GM19324 (cell line): ENCODE measurements at regions not wholly inside any gene's neighbourhood (a gene's known extent, or its start where the extent isn't known, plus 50 kb on each side); places are given as distances from the start of the nearest gene placed in this dataset.
"Not testable (repeated sequence)": the region's sequence is repeated elsewhere in the genome, so short reads cannot be mapped to it uniquely, and the experiment has no call there.

Experiments
- ATAC-seq: cut with Tn5 transposase; IDR thresholded peaks from one replicate; pipeline ENCODE4 v1.9.1; 2021; ENCODE audit warnings: mild to moderate bottlenecking, moderate library complexity; ENCODE audit not compliant: unreplicated experiment, low FRiP score

DNA sequence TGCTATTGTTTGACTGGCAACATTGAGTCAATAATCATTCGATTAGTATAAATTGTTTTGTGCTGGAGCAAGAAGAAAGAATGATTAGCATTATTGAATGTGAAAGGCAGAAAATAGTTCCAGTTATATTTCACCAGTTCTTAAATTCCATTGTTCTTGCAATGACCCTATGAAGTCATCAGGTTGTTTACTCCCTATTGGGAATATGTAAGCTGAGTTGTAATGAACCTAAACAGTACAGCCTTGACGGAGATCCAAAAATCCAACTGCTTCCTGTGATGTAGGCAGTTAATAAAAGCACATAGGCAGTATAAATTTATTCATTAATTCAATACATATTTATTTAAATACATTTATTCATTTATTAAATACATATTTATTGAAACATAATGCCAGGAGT, 947.5 kb downstream of the PCDH7 start:
- no peak for ATAC-seq

DNA sequence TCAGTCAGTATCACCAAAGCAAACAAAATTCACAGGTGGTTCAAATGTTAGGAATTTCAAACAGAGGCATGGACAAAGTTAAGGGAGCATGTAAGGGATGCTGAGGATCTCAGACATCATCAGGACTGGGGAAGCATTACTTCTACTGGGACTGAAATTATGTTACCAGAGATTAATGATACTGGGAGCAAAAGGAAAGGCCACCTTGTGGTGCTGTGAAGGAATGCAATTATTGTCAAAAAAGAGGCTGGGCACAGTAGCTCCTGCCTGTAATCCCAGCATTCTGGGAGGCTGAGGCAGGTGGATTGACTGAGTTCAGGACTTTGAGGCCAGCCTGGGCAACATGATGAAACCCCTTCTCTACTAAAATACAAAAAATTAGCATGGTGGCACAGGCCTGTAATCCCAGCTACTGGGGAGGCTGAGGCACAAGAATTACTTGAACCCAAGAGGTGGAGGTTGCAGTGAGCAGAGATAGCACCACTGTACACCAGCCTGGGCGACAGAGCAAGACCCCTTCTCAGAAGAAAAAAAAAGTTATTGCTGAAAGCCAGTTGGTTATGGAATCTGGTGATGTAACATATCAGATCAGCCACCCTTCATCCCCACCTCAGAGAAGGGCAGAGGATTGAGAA, 954.3 kb downstream of the PCDH7 start:
- no peak for ATAC-seq

GRCh38 chr4:31678356-31678755, 958.2 kb downstream of the PCDH7 start:
- no peak for ATAC-seq

DNA sequence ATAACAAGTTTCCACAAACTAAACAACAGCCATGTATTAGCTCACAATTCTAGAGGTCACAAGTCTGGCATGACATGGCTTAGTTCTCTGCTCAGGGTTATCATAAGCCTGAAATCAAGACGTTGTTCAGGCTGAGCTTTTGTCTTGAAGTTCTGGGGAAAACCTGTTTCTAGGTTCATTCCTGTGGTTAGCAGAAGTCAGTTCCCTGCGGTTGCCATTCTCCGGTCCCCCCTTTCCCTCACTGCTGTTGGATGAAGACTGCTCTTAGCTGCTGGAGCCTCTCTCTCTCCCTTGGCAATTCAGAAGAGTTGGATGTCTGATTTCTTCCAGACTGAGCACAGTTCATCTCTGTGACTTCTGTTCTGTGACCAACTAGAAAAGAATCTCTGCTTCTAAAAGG, 962.6 kb downstream of the PCDH7 start:
- no peak for ATAC-seq

GRCh38 chr4:31687717-31688342, 967.7 kb downstream of the PCDH7 start:
- no peak for ATAC-seq

- ATAC-seq: no peak
These were observed 972.3 kb downstream of the PCDH7 start for GRCh38 chr4:31692399-31692940.

DNA sequence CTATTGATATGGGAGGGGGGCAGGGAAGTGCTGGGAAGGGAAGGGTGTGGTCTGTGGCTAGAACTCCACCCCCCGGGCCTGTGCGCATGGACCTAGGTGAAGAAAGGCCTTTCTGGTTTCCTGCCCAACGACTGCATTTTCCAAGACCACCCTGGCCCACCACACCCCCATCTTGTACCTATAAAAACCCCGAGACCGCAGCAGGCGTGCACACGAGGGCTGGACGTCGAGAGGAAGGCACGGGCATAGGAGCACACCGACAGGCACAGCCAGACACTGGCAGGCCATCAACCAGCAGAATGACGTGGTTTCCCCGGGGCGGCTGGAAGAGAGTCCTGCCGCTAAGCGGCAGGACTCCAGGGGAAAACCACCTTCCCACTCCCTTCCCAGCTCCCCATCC, 981.1 kb downstream of the PCDH7 start:
- ATAC-seq: no peak

- no peak for ATAC-seq
These were observed 982.2 kb downstream of the PCDH7 start for GRCh38 chr4:31702326-31702725.

DNA sequence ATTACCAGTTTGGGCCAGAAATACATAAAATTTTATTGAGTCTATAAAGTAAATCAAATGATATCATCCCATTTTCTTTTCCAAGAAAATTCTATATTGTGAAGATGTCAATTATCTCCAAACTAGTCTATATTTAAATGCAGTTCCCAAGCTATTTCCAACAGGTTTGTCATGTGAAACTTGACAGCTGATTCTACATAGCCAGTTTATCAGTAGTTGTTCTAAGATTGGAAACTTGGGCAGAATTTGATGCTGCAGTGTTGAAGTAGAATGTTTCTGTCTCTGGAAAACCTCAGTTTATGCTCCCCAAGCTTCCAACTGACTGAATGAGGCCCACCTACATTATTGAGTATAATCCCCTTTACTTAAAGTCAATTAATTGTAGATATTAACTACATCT, 994.1 kb downstream of the PCDH7 start:
- ATAC-seq: no peak

- ATAC-seq: no peak
These were observed 995.1 kb downstream of the PCDH7 start for GRCh38 chr4:31715302-31715701.

GRCh38 chr4:31727030-31727429, 1006.9 kb downstream of the PCDH7 start:
- no peak for ATAC-seq

- no peak for ATAC-seq
These were observed 1014.8 kb downstream of the PCDH7 start for GRCh38 chr4:31735004-31735403.

- no peak for ATAC-seq
These were observed 1017.2 kb downstream of the PCDH7 start for GRCh38 chr4:31737419-31737818.

DNA sequence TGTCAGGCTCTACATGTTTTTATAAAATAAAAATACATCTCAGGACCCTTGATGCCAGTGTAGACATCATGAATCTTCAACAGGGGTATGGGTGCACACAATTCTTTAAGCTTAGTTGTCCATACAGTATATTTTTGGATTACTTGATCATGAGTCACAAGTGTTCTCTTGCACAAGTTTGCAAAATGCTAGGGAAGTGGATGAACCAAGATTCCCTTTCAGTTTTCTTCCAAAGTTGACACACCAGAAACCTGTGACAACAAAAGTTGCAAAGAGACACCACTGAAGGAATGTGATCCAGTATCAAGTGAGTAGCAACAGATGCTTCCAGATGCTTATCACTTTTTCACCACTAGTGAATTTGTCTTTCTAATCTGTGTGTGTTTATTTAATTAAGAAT, 1021.2 kb downstream of the PCDH7 start:
- ATAC-seq: no peak

DNA sequence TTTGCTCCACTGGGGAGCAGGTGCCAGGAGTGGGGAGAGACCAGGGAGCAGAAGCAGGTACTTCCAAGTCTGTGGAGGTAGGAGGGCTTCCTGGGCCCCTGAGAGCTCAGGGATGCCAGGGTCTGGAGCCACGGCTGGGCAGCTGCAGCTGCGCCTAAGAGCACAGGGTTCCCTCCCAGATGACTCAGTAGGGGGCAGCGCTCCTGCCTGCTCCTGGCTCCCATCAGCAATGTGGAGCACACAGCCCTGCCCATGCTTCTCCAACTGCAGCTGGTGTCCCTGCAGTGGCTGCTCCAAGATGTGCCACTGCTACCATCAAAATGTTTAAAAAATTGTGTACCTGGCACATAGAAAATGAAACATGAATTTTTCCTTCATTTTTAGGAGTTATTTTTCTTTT, 1028.2 kb downstream of the PCDH7 start:
- no peak for ATAC-seq

DNA sequence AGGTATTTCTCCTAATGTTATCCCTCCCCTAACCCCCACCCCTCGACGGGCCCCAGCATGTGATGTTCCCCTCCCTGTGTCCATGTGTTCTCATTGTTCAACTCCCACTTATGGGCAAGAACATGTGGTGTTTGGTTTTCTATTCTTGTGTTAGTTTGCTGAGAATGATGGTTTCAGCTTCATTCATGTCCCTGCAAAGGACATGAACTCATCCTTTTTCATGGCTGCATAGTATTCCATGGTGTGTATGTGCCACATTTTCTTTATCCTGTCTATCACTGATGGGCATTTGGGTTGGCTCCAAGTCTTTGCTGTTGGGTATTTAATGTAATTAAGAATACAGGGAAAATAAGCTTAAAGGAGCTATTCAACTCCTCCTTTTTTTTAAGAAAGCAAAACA, 1030.4 kb downstream of the PCDH7 start:
- ATAC-seq: not testable (repeated sequence)

DNA sequence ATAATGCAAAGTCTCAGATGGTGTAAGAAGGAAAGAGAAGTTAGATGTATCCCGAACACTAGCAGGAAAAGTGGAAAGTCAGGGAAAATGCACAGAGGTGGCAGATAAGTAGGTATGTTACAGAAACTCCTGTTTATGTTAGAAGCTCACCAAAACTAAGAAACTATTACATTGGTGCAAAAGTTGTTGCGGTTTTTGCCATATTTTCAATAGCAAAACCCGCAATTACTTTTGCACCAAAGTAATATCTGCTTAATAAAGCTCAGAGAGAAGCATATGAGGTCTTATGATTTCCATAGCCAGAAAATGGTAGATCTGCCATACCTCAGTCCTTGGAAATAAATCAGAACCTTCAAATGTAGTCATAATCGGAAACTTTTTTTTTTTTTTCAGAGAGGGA, 1035.6 kb downstream of the PCDH7 start:
- no peak for ATAC-seq

DNA sequence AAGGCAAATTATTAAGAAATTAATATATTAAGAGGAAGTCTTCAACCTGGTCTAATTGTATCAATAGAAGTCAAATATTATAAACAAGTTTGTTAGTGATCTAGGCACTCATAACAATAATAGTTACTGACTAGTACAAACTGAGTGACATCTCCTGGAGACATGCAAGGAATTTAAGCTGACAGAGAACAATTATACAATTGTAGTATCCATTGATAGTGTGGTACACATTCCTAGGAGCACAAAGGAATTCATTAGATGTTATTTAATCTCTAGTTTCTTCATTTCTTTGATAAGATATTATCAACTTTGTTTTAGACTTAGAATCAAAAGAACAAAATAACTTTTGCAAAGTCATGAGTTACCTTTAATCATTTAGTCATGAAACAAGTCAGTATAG, 1048.6 kb downstream of the PCDH7 start:
- ATAC-seq: no peak

DNA sequence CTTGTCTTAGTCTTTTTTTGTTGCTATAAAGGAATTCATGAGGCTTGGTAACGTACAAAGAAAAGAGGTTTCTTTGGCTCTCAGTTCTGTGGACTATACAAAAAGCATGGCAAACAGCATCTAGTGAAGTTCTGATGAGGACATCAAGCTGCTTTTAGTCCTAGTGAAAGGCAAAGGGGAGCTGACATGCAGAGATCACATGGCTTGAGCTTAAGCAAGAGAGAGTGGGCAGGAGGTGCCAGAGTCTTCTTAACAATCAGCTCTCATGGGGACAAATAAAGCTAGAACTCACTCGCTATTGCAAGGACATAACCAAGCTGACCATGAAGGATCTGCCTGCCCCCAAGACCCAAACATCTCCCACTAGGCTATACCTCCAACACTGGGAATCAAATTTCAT, 1063.1 kb downstream of the PCDH7 start:
- no peak for ATAC-seq

DNA sequence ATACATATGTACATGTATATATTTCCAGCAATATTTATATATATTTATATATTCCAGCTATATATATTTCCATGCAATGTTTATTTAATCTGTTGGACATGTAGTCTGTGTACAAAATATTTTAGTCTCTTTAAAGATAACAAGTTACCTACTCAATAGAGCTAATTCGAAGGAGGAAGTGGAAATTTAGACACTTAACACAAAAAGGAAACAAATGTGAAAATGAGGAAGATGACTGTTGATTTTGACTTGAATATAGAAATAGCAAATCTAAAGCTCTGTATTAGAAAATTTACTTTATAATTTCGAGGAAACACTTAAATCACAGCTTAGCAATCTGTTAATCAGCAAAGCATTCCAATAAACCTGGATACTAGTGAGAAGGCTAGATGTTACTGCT, 1064.4 kb downstream of the PCDH7 start:
- ATAC-seq: no peak

DNA sequence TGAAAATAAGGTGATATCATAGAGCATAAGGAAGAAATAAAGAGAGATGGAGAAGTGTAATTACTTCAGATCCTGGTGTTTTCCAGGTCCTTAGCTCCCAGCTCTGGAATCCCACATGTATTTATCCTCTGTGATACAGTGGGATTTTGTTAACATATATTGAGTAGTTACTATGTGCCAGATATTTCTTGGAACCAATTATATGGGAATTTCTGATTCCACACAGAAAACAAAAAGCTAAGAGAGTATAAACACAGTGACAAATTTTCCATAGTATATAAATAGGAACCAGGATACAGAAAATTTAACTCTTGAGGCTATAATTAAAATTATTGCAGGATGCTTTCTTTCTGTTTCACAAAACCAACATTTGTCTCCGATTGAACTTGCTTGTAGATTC, 1067.5 kb downstream of the PCDH7 start:
- no peak for ATAC-seq

DNA sequence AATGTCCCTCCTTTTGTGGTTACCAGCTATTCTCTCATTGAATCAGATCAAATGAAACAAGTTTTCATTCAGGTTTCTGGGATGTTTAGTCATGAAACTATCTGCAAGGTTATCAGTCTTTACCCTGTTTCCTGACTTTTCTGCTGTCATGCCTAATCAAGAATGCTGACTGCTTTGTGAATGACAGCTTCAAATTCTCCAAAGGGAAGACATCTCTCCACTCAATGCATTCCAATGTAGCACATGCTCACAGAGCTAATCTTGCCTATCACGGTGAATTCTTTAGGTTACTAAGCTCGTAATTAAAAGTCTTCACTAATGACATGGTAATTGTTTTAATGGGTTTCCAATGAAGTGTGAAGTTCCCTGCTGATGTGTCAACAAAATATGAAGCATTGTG, 1068.5 kb downstream of the PCDH7 start:
- ATAC-seq: no peak
